ENCODE measurements at regions not wholly inside any gene's neighbourhood (a gene's known extent, or its start where the extent isn't known, plus 50 kb on each side); places are given as distances from the start of the nearest gene placed in this dataset.
A peak's percentile ranks its signal among the peaks of the same experiment; 100 is the strongest.

- no peak for TF ChIP-seq ZBTB21 (CRISPR knock-in tag; IDR thresholded peaks at IDR 0.05; ENCODE audit: borderline replicate concordance)
- peak; percentile 59 for TF ChIP-seq CTCF (IDR thresholded peaks at IDR 0.05)
- no peak for TF ChIP-seq ESRRA (CRISPR knock-in tag; IDR thresholded peaks at IDR 0.05; ENCODE audit: borderline replicate concordance)
- TF ChIP-seq CBFB (CRISPR knock-in tag; IDR thresholded peaks at IDR 0.05; ENCODE audit: low read depth): no peak
Observed at GRCh38 chr4:128565565-128566186, 243.8 kb upstream of the JADE1 start.
